Pancreas (tissue), 10 donors: ENCODE measurements at regions not wholly inside any gene's neighbourhood (a gene's known extent, or its start where the extent isn't known, plus 50 kb on each side); places are given as distances from the start of the nearest gene placed in this dataset.

Experiments used
- ATAC-seq, 4 donors: fragments of 200-7000 bp; cut with Tn5 transposase; one replicate each; pipeline versions ENCODE4 v1.8.0 to v1.9.1; 2020; ENCODE audit warnings: mild to moderate bottlenecking in 4 of 4, moderate library complexity in 4 of 4
- DNase-seq, 6 donors: peaks; one replicate each; pipeline ENCODE4 v3.0.0-alpha.2; 2020
- FAIRE-seq: peaks from 2 replicates; lab custom pipeline; 2012; peaks lifted over from hg19 to GRCh38; lab: Jason Lieb, UNC
- H3K27ac ChIP-seq, 4 donors: fragments of 200-600 bp; sonication (generic); 1 replicate in 3 of 4; 2 replicates in 1 of 4; pipeline versions ENCODE4 v1.5.0 to v1.8.0; 2020
- H3K27me3 ChIP-seq, 4 donors: fragments of 200-600 bp; one replicate each; pipeline ENCODE4 v1.8.0; 2021
- H3K36me3 ChIP-seq, 3 donors: fragments of 200-600 bp; sonication (generic) in 1 of 3; one replicate each; pipeline versions ENCODE4 v1.5.0 to v1.8.0; 2020 to 2021
- H3K4me1 ChIP-seq, 3 donors: fragments of 200-600 bp; one replicate each; pipeline ENCODE4 v1.8.0; 2021
- H3K4me3 ChIP-seq, 4 donors: fragments of 200-600 bp; sonication (generic) in 2 of 4; one replicate each; pipeline versions ENCODE4 v1.5.0 to v1.8.0; 2020 to 2021
- H3K9me3 ChIP-seq, 4 donors: fragments of 200-600 bp; one replicate each; pipeline ENCODE4 v1.8.0; 2021
- CTCF ChIP-seq, 4 donors: fragments of 200-600 bp; sonication (generic) in 3 of 4; IDR thresholded peaks; one replicate each; pipeline versions ENCODE4 v1.5.0 to v1.8.0; 2021; ENCODE audit warnings: antibody characterized with exemption in 4 of 4
- WGBS, 2 donors: extraction: QIAGEN DNeasy Blood & Tissue Kit; methylation state at CpG; one replicate each; pipeline ENCODE4 v1.1.7; 2013; 5-methylcytosine and 5-hydroxymethylcytosine counted together
- intact Hi-C, 3 donors: fragments of 100-400 bp; cut with DNase I; formaldehyde crosslinking; loops; one replicate each; pipeline versions ENCODE4 v1.11.1 to v1.14.2; 2022
- donor health status: healthy with polysubstance abuse.
- donor health status: DM: no; HTN: no; CAD: no; lungs with moderate emphysema.
- donor health status: DM: no; HTN: no; CAD: no.
- donor health status: control.
- donor health status: control.
- donor health status: Bipolar disorder and iron deficiency.
- donor health status: DM: yes; HTN: yes; CAD: no.
- donor health status: DM: no; HTN: no; CAD: no.
- donor health status: DM: no; HTN: no; CAD: no.
- donor health status: DM: yes; HTN: yes; CAD: no.

GRCh38 chr20:57106030-57106682 lies 160.3 kb downstream of the BMP7 start:
- Histone ChIP-seq H3K4me3 (no peak overlapping the region), H3K9me3 (no peaks in the 10 kb centered on the region), H3K27ac (no peak overlapping the region), H3K4me1 (no peaks in the 10 kb centered on the region), H3K36me3 (no peaks in the 10 kb centered on the region), H3K27me3 (no peaks in the 10 kb centered on the region)
- intact Hi-C loops: no loop called here
- TF ChIP-seq CTCF (IDR thresholded peaks at IDR 0.05): no peak
- ATAC-seq: no peak
- no peak for FAIRE-seq
- no peak for DNase-seq
- 61 to 80% methylated on average over 12 of the region's 12 CpGs for whole genome bisulfite sequencing, 2 donors

GRCh38 chr20:57106692-57107091 lies 159.7 kb downstream of the BMP7 start:
- intact Hi-C loops: no loop called here
- FAIRE-seq: no peak
- no peak for TF ChIP-seq CTCF (IDR thresholded peaks at IDR 0.05)
- no peaks in the 10 kb centered on the region for H3K36me3 ChIP-seq
- H3K4me1 ChIP-seq: no peaks in the 10 kb centered on the region
- H3K27me3 ChIP-seq: no peaks in the 10 kb centered on the region
- ATAC-seq: no peak
- H3K27ac ChIP-seq: no peak overlapping the region
- WGBS, 2 donors: 35 to 50% methylated on average over 4 of the region's 4 CpGs
- no peaks in the 10 kb centered on the region for H3K9me3 ChIP-seq
- H3K4me3 ChIP-seq: no peak overlapping the region
- DNase-seq: no peak

- no peak for TF ChIP-seq CTCF (IDR thresholded peaks at IDR 0.05)
These were observed 159.2 kb downstream of the BMP7 start for GRCh38 chr20:57107208-57107607.

GRCh38 chr20:57108218-57108617 lies 158.2 kb downstream of the BMP7 start:
- no peaks in the 10 kb centered on the region for H3K9me3 ChIP-seq
- no peak overlapping the region for H3K4me3 ChIP-seq
- FAIRE-seq (no peak), DNase-seq (no peak), ATAC-seq (no peak)
- WGBS, 2 donors: 33 to 42% methylated on average over 4 of the region's 4 CpGs
- no peak for TF ChIP-seq CTCF (IDR thresholded peaks at IDR 0.05)
- no peaks in the 10 kb centered on the region for H3K4me1 ChIP-seq
- intact Hi-C loops: no loop called here
- no peak overlapping the region for H3K27ac ChIP-seq
- H3K36me3 ChIP-seq: no peaks in the 10 kb centered on the region
- H3K27me3 ChIP-seq: no peaks in the 10 kb centered on the region

More at GRCh38 chr20:57107208-57107607, 159.2 kb downstream of the BMP7 start:
- Histone ChIP-seq H3K27ac (no peak overlapping the region), H3K27me3 (no peaks in the 10 kb centered on the region), H3K4me3 (no peak overlapping the region), H3K36me3 (no peaks in the 10 kb centered on the region), H3K9me3 (no peaks in the 10 kb centered on the region), H3K4me1 (no peaks in the 10 kb centered on the region)
- DNase-seq (no peak), FAIRE-seq (no peak), ATAC-seq (no peak)
- intact Hi-C loops: no loop called here
- 58 to 64% methylated on average over 13 of the region's 13 CpGs for WGBS, 2 donors

GRCh38 chr20:57108742-57109570 lies 157.5 kb downstream of the BMP7 start:
- Histone ChIP-seq H3K4me1 (no peaks in the 10 kb centered on the region), H3K4me3 (no peak overlapping the region), H3K36me3 (no peaks in the 10 kb centered on the region), H3K27ac (no peak overlapping the region), H3K27me3 (no peaks in the 10 kb centered on the region), H3K9me3 (no peaks in the 10 kb centered on the region)
- DNase-seq (no peak), FAIRE-seq (no peak), ATAC-seq (no peak)
- TF ChIP-seq CTCF (IDR thresholded peaks at IDR 0.05): no peak
- intact Hi-C loops: no loop called here
- WGBS, 2 donors: 26 to 31% methylated on average over 18 of the region's 18 CpGs
